Ishikawa (cell line): ENCODE measurements at regions not wholly inside any gene's neighbourhood (a gene's known extent, or its start where the extent isn't known, plus 50 kb on each side); places are given as distances from the start of the nearest gene placed in this dataset.

ENCODE experiments used
- CEBPB ChIP-seq: IDR thresholded peaks from 2 replicates; pipeline ENCODE4 v1.6.1; 2012
- CREB1 ChIP-seq: IDR thresholded peaks from 2 replicates; pipeline ENCODE4 v1.6.1; 2012; ENCODE audit warnings: low read depth
- EGR1 ChIP-seq: IDR thresholded peaks from 2 replicates; pipeline ENCODE4 v1.6.1; 2012
- EP300 ChIP-seq: IDR thresholded peaks from 2 replicates; pipeline ENCODE4 v1.6.1; 2012; ENCODE audit warnings: borderline replicate concordance
- FOXM1 ChIP-seq: IDR thresholded peaks from 2 replicates; pipeline ENCODE4 v1.6.1; 2012; ENCODE audit warnings: low read depth, borderline replicate concordance
- NFIC ChIP-seq: IDR thresholded peaks from 2 replicates; pipeline ENCODE4 v1.6.1; 2012
- RAD21 ChIP-seq: IDR thresholded peaks from 2 replicates; pipeline ENCODE4 v1.6.1; 2012; ENCODE audit warnings: low read depth
- REST ChIP-seq: IDR thresholded peaks from 2 replicates; pipeline ENCODE4 v1.6.1; 2012; ENCODE audit warnings: low read depth, mild to moderate bottlenecking
- TAF1 ChIP-seq: IDR thresholded peaks from 2 replicates; pipeline ENCODE4 v1.6.1; 2012; ENCODE audit warnings: low read depth, mild to moderate bottlenecking
- TCF12 ChIP-seq: IDR thresholded peaks from 2 replicates; pipeline ENCODE4 v1.6.1; 2012; ENCODE audit warnings: low read depth
- TEAD4 ChIP-seq: IDR thresholded peaks from 2 replicates; pipeline ENCODE4 v1.6.1; 2012
- YY1 ChIP-seq: IDR thresholded peaks from 2 replicates; pipeline ENCODE4 v1.6.1; 2012; ENCODE audit warnings: low read depth
- ZBTB7A ChIP-seq: IDR thresholded peaks from 2 replicates; pipeline ENCODE4 v1.6.1; 2012; ENCODE audit warnings: low read depth
- TF ChIP-seq, protein P1 (sequence below): IDR thresholded peaks from 2 replicates; pipeline ENCODE4 v1.6.1; 2012
- TF ChIP-seq, protein P2 (sequence below): IDR thresholded peaks from 2 replicates; pipeline ENCODE4 v1.6.1; 2012

DNA sequence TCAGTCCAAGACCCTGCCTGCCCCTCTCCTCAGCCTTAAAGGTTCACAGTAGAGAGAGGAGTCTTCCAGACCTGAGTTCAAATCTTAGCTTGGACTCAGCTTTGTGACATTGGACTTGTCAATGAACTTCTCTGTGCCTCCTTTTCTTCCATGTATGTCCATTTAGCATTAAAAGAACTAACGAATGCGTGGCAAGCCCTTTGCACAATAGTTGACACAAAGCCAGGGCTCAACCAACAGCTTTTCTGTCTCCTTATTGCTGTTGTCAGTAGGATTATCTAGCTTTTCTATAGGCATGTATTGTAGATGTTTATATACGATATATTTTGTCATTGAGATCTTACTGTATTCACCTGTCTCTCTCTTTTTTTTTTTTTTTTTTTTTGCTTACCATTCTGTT lies 450.8 kb downstream of the PTPRU start:
- no peak for TF ChIP-seq EGR1
- TF ChIP-seq CEBPB: no peak
- no peak for TF ChIP-seq TCF12
- TF ChIP-seq TEAD4: no peak
- TF ChIP-seq, protein P1, sequence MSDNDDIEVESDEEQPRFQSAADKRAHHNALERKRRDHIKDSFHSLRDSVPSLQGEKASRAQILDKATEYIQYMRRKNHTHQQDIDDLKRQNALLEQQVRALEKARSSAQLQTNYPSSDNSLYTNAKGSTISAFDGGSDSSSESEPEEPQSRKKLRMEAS: no peak
- no peak for TF ChIP-seq NFIC
- no peak for TF ChIP-seq EP300
- TF ChIP-seq, protein P2, sequence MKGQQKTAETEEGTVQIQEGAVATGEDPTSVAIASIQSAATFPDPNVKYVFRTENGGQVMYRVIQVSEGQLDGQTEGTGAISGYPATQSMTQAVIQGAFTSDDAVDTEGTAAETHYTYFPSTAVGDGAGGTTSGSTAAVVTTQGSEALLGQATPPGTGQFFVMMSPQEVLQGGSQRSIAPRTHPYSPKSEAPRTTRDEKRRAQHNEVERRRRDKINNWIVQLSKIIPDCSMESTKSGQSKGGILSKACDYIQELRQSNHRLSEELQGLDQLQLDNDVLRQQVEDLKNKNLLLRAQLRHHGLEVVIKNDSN: no peak
- TF ChIP-seq RAD21: no peak
- no peak for TF ChIP-seq REST
- no peak for TF ChIP-seq ZBTB7A
- TF ChIP-seq TAF1: no peak
- TF ChIP-seq YY1: no peak
- no peak for TF ChIP-seq FOXM1

- TF ChIP-seq TCF12: no peak
- TF ChIP-seq EGR1: no peak
- TF ChIP-seq, protein P2: no peak
- no peak for TF ChIP-seq CEBPB
- TF ChIP-seq EP300: no peak
- TF ChIP-seq RAD21: no peak
- TF ChIP-seq TAF1: no peak
- TF ChIP-seq, protein P1: no peak
- no peak for TF ChIP-seq CREB1
- TF ChIP-seq FOXM1: no peak
- no peak for TF ChIP-seq TEAD4
- no peak for TF ChIP-seq REST
- TF ChIP-seq ZBTB7A: no peak
- no peak for TF ChIP-seq YY1
- TF ChIP-seq NFIC: no peak
Measured at GRCh38 chr1:29686012-29686930, 449.9 kb downstream of the PTPRU start.

GRCh38 chr1:29685387-29685786 lies 449.1 kb downstream of the PTPRU start:
- TF ChIP-seq TAF1 (no peak), TEAD4 (no peak), NFIC (no peak), EP300 (no peak), ZBTB7A (no peak), CEBPB (no peak), FOXM1 (no peak), REST (no peak), YY1 (no peak), EGR1 (no peak), TCF12 (no peak), RAD21 (no peak), CREB1 (no peak)
- TF ChIP-seq, protein P2: no peak
- TF ChIP-seq, protein P1: no peak
